AG04450 (cell line): ENCODE measurements at regions not wholly inside any gene's neighbourhood (a gene's known extent, or its start where the extent isn't known, plus 50 kb on each side); places are given as distances from the start of the nearest gene placed in this dataset.

Experiments
- CTCF ChIA-PET: fragments of 300-600, 350-600 bp; formaldehyde crosslinking; extraction: SDS; loops from one replicate; lab custom pipeline; 2022; ENCODE audit warnings: antibody characterized with exemption, inconsistent platforms; lab: Charles Lee
- POLR2A ChIA-PET: fragments of 350-600 bp; formaldehyde crosslinking; extraction: SDS; loops from one replicate; lab custom pipeline; 2021; ENCODE audit warnings: antibody characterized with exemption, inconsistent platforms; lab: Yijun Ruan, JAX
- DNase-seq: peaks from one replicate; pipeline ENCODE4 v3.0.0-alpha.2; 2011; ENCODE audit warnings: low read depth, low spot score
- H3K27ac ChIP-seq: one replicate; pipeline ENCODE4 v1.5.1; 2012; ENCODE audit warnings: low read depth, low read length, control low read depth
- H3K27me3 ChIP-seq: one replicate; pipeline ENCODE4 v1.6.0; 2012; ENCODE audit warnings: low read length; ENCODE audit not compliant: control insufficient read depth, insufficient read depth
- H3K4me3 ChIP-seq: 2 replicates; pipeline ENCODE4 v1.5.1; 2011; ENCODE audit warnings: mild to moderate bottlenecking, low read depth, low read length, control low read depth
- H3K9me3 ChIP-seq: 2 replicates; pipeline ENCODE4 v1.5.1; 2012; ENCODE audit warnings: low read length; ENCODE audit not compliant: control insufficient read depth, insufficient read depth
- TF ChIP-seq, protein P1 (sequence below): IDR thresholded peaks from 2 replicates; pipeline ENCODE4 v1.5.1; 2011; ENCODE audit warnings: low read depth, low read length, control low read depth, inconsistent platforms

GRCh38 chr2:61774351-61774750 lies 79.5 kb downstream of the FAM161A start:
- H3K4me3 ChIP-seq: no peak overlapping the region
- no peak for DNase-seq
- no peak overlapping the region for H3K27ac ChIP-seq
- no peaks in the 10 kb centered on the region for H3K27me3 ChIP-seq
- TF ChIP-seq, protein P1, sequence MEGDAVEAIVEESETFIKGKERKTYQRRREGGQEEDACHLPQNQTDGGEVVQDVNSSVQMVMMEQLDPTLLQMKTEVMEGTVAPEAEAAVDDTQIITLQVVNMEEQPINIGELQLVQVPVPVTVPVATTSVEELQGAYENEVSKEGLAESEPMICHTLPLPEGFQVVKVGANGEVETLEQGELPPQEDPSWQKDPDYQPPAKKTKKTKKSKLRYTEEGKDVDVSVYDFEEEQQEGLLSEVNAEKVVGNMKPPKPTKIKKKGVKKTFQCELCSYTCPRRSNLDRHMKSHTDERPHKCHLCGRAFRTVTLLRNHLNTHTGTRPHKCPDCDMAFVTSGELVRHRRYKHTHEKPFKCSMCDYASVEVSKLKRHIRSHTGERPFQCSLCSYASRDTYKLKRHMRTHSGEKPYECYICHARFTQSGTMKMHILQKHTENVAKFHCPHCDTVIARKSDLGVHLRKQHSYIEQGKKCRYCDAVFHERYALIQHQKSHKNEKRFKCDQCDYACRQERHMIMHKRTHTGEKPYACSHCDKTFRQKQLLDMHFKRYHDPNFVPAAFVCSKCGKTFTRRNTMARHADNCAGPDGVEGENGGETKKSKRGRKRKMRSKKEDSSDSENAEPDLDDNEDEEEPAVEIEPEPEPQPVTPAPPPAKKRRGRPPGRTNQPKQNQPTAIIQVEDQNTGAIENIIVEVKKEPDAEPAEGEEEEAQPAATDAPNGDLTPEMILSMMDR: no peak
- ChIA-PET POLR2A (no interaction called here), CTCF (no interaction called here)
- no peaks in the 10 kb centered on the region for H3K9me3 ChIP-seq

DNA sequence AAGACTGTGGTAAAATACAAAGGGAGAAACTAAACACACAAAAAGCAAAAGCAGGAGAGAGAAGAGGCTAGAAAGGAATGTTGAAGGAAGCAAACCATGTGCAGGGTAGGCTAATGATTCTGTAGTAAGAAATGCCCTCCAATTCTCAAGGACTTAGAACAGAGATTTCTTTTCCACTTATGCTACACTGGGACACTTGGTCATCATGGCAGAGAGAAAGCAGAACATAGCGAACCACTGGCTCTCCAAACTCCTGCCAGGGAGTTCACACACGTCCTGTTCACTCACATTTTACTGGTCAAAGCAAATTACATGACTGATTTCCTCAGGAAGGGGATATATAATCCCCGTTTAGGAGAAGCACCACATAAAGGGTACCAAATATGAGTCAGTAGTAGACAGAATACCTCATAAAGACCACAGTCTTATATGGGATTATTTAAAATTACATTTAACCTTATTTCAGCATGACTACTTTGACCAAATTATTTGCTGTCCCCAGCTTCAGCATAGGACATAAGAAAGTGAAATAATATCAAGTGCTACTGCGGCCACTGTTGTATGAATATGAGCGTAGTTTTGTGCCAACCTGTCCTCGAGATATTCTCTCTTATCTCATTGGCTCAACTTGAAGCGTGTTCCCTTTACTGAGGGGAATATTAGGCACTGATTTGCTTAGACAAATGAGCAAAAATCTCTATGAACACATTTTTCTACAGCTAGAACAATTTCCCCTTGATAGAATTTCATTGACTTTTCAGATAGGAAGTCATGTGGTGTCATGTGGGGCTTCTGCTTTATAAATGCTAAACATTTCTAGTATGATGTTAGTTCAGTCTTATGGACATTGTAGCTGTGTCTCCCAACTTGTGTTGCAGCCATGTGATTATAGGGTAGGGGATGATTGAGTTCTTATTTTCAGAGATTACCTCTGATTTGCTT lies 81.7 kb downstream of the FAM161A start:
- no peak overlapping the region for H3K27ac ChIP-seq
- DNase-seq: no peak
- H3K4me3 ChIP-seq: no peak overlapping the region
- CTCF ChIA-PET: interaction anchor here (0.5 kb wide), 1 partner anchor 105 kb away, joined by 3 read pairs; no protein-coding TSS in a partner anchor
- no peaks in the 10 kb centered on the region for H3K27me3 ChIP-seq
- no peaks in the 10 kb centered on the region for H3K9me3 ChIP-seq
- POLR2A ChIA-PET: no interaction called here
- TF ChIP-seq, protein P1: no peak

GRCh38 chr2:61770746-61771145 lies 83.1 kb downstream of the FAM161A start:
- Histone ChIP-seq H3K27me3 (no peaks in the 10 kb centered on the region), H3K4me3 (no peak overlapping the region), H3K9me3 (no peaks in the 10 kb centered on the region), H3K27ac (no peak overlapping the region)
- CTCF ChIA-PET: no interaction called here
- TF ChIP-seq, protein P1: no peak
- POLR2A ChIA-PET: no interaction called here
- no peak for DNase-seq

DNA sequence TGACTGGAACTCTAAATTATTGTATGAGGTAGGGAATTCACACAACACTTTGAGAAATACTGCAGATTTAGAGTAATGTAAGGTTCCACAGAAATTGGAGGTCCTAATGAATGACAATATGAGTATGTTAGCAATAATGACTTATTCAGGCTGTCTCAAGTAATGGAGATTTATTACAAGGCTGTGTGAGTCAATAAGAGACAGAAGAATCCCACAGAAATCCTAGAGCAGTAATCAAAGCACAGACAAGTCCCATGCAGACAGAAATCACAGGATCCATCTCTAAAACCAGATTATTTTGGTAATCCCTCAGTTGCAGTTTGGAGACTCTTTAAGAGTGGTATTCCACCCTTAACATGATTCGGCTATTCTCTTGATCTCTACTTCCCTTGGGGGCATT lies 83.6 kb downstream of the FAM161A start:
- ChIA-PET POLR2A (no interaction called here), CTCF (no interaction called here)
- Histone ChIP-seq H3K27me3 (no peaks in the 10 kb centered on the region), H3K9me3 (no peaks in the 10 kb centered on the region), H3K27ac (no peak overlapping the region), H3K4me3 (no peak overlapping the region)
- TF ChIP-seq, protein P1: no peak
- DNase-seq: no peak

DNA sequence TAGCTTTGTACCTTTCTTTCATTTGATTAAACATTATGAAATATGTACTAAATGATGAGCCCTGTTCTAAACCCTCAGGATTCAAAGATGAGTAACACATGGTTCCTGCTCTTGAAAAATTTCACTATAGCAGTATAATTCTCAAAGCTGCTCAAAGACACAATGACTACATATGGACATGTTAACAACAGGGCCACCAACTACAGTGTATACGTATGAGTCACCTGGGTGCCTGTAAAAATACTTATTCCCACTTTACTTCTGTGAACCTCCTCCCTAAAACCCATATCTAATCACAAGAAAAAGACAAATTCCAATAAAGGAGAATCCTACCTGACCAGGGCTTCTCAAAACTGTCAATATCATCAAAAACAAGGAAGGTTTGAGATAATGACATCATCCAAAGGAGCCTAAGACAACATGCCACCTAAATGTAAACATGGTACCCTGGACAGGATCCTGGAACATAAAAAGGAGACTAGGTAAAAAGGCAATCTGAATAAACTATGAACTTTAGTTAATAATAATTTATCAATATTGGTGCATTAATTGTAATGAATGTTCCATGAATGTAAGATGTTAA lies 84.7 kb downstream of the FAM161A start:
- Histone ChIP-seq H3K9me3 (peaks cover 7% of the 10 kb centered on the region), H3K27ac (no peak overlapping the region), H3K27me3 (no peaks in the 10 kb centered on the region), H3K4me3 (no peak overlapping the region)
- CTCF ChIA-PET: interaction anchor here (0.6 kb wide), 1 partner anchor 334 kb away, joined by 3 read pairs; no protein-coding TSS in a partner anchor
- POLR2A ChIA-PET: no interaction called here
- no peak for DNase-seq
- TF ChIP-seq, protein P1: no peak
